ENCODE measurements at regions not wholly inside any gene's neighbourhood (a gene's known extent, or its start where the extent isn't known, plus 50 kb on each side); places are given as distances from the start of the nearest gene placed in this dataset.
A peak's percentile ranks its signal among the peaks of the same experiment; 100 is the strongest.

GRCh38 chr9:26321935-26322334 is 570.7 kb downstream of the CAAP1 start:
- Histone ChIP-seq H3K27ac (no peak overlapping the region), H3K4me3 (no peak overlapping the region), H3K27me3 (no peaks in the 10 kb centered on the region), H3K36me3 (no peaks in the 10 kb centered on the region), H3K4me1 (no peaks in the 10 kb centered on the region), H3K9me3 (no peaks in the 10 kb centered on the region)
- no peak for ATAC-seq
- no peak for TF ChIP-seq CTCF (IDR thresholded peaks at IDR 0.05)
- intact Hi-C loops (cut with DNase I): no loop called here
- no peak for DNase-seq

- H3K4me3 ChIP-seq: no peak overlapping the region
- no peak overlapping the region for H3K27ac ChIP-seq
- ATAC-seq: no peak
- no peak for DNase-seq
- no peaks in the 10 kb centered on the region for H3K9me3 ChIP-seq
- H3K27me3 ChIP-seq: no peaks in the 10 kb centered on the region
- no peaks in the 10 kb centered on the region for H3K36me3 ChIP-seq
- TF ChIP-seq CTCF (IDR thresholded peaks at IDR 0.05): no peak
- no peaks in the 10 kb centered on the region for H3K4me1 ChIP-seq
- intact Hi-C loops (cut with DNase I): no loop called here
Measured at GRCh38 chr9:26319859-26320258, 572.7 kb downstream of the CAAP1 start.

GRCh38 chr9:26313108-26313507 is 579.5 kb downstream of the CAAP1 start:
- no peak for TF ChIP-seq CTCF (IDR thresholded peaks at IDR 0.05)
- DNase-seq: no peak
- Histone ChIP-seq H3K27ac (no peak overlapping the region), H3K27me3 (no peaks in the 10 kb centered on the region), H3K4me3 (no peak overlapping the region), H3K36me3 (no peaks in the 10 kb centered on the region), H3K4me1 (no peaks in the 10 kb centered on the region), H3K9me3 (no peaks in the 10 kb centered on the region)
- no peak for ATAC-seq
- intact Hi-C loops (cut with DNase I): no loop called here

- DNase-seq (no peak), ATAC-seq (no peak)
- Histone ChIP-seq H3K4me3 (no peak overlapping the region), H3K9me3 (no peaks in the 10 kb centered on the region), H3K27me3 (no peaks in the 10 kb centered on the region), H3K4me1 (no peaks in the 10 kb centered on the region), H3K36me3 (no peaks in the 10 kb centered on the region), H3K27ac (no peak overlapping the region)
- no peak for TF ChIP-seq CTCF (IDR thresholded peaks at IDR 0.05)
- intact Hi-C loops (cut with DNase I): no loop called here
Measured at GRCh38 chr9:26311463-26311995, 581.1 kb downstream of the CAAP1 start.

GRCh38 chr9:26310294-26310693 is 582.3 kb downstream of the CAAP1 start:
- Histone ChIP-seq H3K27me3 (no peaks in the 10 kb centered on the region), H3K4me3 (no peak overlapping the region), H3K27ac (no peak overlapping the region), H3K9me3 (no peaks in the 10 kb centered on the region), H3K36me3 (no peaks in the 10 kb centered on the region), H3K4me1 (no peaks in the 10 kb centered on the region)
- DNase-seq (peak in 2 of 4 donors; percentile 53 to 66), ATAC-seq (no peak)
- TF ChIP-seq CTCF (IDR thresholded peaks at IDR 0.05): no peak
- intact Hi-C loops (cut with DNase I): no loop called here
